ENCODE measurements at regions not wholly inside any gene's neighbourhood (a gene's known extent, or its start where the extent isn't known, plus 50 kb on each side); places are given as distances from the start of the nearest gene placed in this dataset.
A peak's percentile ranks its signal among the peaks of the same experiment; 100 is the strongest.

DNA sequence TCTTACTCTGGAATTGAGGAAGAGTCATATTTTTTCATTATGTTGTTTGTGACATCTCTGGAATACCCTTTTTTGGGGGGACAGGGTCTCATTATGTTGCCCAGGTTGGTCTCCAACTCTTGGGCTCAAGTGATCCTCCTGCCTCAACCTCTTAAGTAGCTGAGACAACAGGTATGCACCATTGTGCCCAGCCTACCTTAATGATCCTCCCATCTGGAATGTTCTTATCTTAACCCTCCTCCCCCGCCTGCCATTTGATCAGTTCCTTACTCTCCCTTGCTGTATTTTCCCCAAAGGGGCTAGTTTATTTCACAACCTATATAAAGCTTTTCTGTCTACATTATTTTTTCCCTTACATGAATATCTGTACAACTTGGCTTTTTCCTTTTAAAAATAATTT, 594.7 kb downstream of the METTL15 start:
- no peak for DNase-seq (ENCODE audit: low spot score)
- no peak overlapping the region for H3K27ac Mint-ChIP-seq (ENCODE audit: unreplicated experiment)
- peaks cover 2% of the 10 kb centered on the region for H3K27me3 Mint-ChIP-seq (ENCODE audit: unreplicated experiment)
- H3K36me3 Mint-ChIP-seq (ENCODE audit: low read depth, unreplicated experiment): no peaks in the 10 kb centered on the region
- peaks cover 10% of the 10 kb centered on the region for H3K4me1 Mint-ChIP-seq (ENCODE audit: unreplicated experiment)
- no peak overlapping the region for H3K4me3 Mint-ChIP-seq (ENCODE audit: unreplicated experiment)
- no peaks in the 10 kb centered on the region for H3K9me3 Mint-ChIP-seq (ENCODE audit: unreplicated experiment)
- TF ChIP-seq, protein P1, sequence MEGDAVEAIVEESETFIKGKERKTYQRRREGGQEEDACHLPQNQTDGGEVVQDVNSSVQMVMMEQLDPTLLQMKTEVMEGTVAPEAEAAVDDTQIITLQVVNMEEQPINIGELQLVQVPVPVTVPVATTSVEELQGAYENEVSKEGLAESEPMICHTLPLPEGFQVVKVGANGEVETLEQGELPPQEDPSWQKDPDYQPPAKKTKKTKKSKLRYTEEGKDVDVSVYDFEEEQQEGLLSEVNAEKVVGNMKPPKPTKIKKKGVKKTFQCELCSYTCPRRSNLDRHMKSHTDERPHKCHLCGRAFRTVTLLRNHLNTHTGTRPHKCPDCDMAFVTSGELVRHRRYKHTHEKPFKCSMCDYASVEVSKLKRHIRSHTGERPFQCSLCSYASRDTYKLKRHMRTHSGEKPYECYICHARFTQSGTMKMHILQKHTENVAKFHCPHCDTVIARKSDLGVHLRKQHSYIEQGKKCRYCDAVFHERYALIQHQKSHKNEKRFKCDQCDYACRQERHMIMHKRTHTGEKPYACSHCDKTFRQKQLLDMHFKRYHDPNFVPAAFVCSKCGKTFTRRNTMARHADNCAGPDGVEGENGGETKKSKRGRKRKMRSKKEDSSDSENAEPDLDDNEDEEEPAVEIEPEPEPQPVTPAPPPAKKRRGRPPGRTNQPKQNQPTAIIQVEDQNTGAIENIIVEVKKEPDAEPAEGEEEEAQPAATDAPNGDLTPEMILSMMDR (IDR thresholded peaks at IDR 0.05; ENCODE audit: unreplicated experiment): no peak

DNA sequence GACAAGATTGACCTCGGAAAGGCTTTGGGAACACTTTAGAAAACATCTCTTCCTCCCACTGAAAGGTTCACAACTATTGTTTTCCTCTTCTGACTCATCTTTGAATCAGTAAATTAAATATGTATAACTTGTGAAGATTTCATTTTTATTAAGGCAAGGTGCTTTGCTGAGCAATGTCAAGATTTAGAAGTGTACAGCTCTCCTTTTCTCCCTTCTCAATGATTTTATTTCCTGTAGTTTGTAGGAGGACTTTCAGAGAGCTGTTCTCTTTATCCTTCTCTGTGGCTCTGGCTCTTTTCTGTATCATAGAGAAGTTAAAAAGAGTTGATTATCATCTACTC, 594.2 kb downstream of the METTL15 start:
- H3K27ac Mint-ChIP-seq (ENCODE audit: unreplicated experiment): no peak overlapping the region
- no peaks in the 10 kb centered on the region for H3K36me3 Mint-ChIP-seq (ENCODE audit: low read depth, unreplicated experiment)
- H3K4me1 Mint-ChIP-seq (ENCODE audit: unreplicated experiment): peaks cover 11% of the 10 kb centered on the region
- DNase-seq (ENCODE audit: low spot score): no peak
- H3K9me3 Mint-ChIP-seq (ENCODE audit: unreplicated experiment): no peaks in the 10 kb centered on the region
- no peak overlapping the region for H3K4me3 Mint-ChIP-seq (ENCODE audit: unreplicated experiment)
- TF ChIP-seq, protein P1 (IDR thresholded peaks at IDR 0.05; ENCODE audit: unreplicated experiment): no peak
- peaks cover 2% of the 10 kb centered on the region for H3K27me3 Mint-ChIP-seq (ENCODE audit: unreplicated experiment)

DNA sequence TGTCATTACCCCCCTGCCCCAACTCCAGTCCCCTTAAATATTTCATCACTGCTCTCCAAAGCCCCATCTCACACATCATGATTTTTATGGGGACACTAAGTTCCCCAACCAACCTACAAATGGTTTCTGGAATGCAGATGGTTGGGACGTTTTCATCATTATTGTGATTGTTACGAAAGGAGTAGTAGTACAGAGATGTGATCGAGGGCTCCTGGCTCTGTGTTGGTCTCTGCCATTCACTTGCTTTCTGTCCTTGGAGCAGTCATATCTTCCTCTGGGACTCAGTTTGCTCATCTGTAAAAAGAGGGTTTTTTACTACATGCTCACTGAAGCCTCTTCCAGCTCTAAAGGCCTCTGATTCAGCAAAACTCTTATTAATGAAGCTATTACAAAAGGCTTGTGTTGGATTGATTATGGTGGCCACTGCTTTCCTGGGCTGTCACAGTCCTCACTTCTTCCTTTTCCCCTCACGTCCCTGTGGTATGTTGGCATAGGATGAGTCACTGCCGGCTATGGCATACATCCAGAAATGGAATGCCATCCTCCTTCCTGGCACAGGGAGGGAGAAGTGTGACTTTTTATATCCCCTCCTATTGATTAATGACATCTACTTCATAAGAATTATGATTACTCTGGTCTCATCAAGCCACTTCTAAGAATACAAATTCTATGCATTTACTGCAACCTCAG, 593.7 kb downstream of the METTL15 start:
- Mint-ChIP-seq H3K4me1 (ENCODE audit: unreplicated experiment) (peaks cover 12% of the 10 kb centered on the region), H3K36me3 (ENCODE audit: low read depth, unreplicated experiment) (no peaks in the 10 kb centered on the region), H3K27ac (ENCODE audit: unreplicated experiment) (no peak overlapping the region), H3K27me3 (ENCODE audit: unreplicated experiment) (peaks cover 2% of the 10 kb centered on the region), H3K9me3 (ENCODE audit: unreplicated experiment) (no peaks in the 10 kb centered on the region), H3K4me3 (ENCODE audit: unreplicated experiment) (no peak overlapping the region)
- TF ChIP-seq, protein P1 (IDR thresholded peaks at IDR 0.05; ENCODE audit: unreplicated experiment): no peak
- no peak for DNase-seq (ENCODE audit: low spot score)

DNA sequence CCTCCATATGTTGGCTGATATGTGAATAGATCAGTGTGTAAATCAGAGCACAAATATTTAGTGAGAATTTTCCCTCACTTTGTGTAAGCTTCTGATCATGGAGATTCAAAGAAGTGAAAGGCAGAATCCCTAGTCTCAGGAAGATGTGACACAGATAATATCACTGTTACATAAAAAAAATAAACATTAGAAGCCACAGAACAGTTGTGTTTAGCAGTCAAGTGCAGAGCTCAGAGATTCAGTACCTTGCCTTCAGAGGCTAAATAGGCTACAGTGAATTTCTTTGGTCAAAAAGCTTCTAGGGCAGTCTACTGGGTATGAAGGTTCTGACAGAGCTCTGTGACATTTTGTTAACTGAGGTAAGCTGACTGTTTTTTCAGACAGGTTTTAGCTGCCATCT, 591.5 kb downstream of the METTL15 start:
- TF ChIP-seq, protein P1 (IDR thresholded peaks at IDR 0.05; ENCODE audit: unreplicated experiment): no peak
- Mint-ChIP-seq H3K9me3 (ENCODE audit: unreplicated experiment) (no peaks in the 10 kb centered on the region), H3K36me3 (ENCODE audit: low read depth, unreplicated experiment) (no peaks in the 10 kb centered on the region), H3K4me1 (ENCODE audit: unreplicated experiment) (peaks cover 12% of the 10 kb centered on the region), H3K27ac (ENCODE audit: unreplicated experiment) (no peak overlapping the region), H3K4me3 (ENCODE audit: unreplicated experiment) (no peak overlapping the region), H3K27me3 (ENCODE audit: unreplicated experiment) (peaks cover 2% of the 10 kb centered on the region)
- no peak for DNase-seq (ENCODE audit: low spot score)

DNA sequence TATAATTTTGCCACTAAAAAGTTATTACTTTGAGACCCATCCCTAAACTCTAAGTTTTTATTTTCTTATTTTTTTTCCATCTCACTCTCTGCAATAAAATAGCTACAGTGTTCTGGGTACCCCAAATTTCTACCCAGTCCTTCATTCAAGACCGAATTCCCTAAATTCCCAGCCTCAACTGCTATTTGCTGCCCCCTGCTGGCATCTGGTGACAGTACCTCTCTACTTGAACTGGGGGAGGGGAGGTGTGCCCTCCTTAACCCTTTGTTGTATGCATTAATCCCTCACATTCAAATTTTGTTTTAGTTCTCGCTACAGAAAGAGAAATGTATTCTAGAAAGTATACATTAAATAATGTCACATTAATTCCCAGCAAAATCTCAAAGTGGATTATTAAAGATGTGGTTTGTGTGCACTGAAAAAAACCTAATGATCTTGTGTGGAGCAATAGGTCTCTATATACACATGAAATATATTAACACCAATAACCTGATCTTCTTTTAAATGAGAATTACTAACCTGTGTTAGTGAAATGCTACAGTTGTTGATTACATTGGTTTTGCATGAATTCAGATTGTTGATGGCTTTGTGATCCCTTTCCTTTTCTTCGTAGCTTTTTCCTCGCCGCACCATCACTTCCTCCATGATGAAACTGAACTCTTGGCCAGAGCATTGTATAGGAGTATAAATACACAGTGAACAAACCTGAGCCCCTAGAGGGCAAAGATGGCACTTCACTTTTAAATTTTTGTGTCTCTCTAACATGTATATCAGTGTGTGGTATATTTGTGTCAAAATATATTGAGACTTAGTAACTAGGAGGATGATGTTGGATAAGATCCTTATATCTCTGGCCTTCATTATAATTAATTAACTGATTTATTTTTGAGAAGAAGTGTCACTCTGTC, 590.0 kb downstream of the METTL15 start:
- DNase-seq (ENCODE audit: low spot score): peak; percentile 75
- H3K36me3 Mint-ChIP-seq (ENCODE audit: low read depth, unreplicated experiment): no peaks in the 10 kb centered on the region
- H3K4me1 Mint-ChIP-seq (ENCODE audit: unreplicated experiment): peaks cover 4% of the 10 kb centered on the region
- peaks cover 2% of the 10 kb centered on the region for H3K27me3 Mint-ChIP-seq (ENCODE audit: unreplicated experiment)
- H3K4me3 Mint-ChIP-seq (ENCODE audit: unreplicated experiment): no peak overlapping the region
- no peaks in the 10 kb centered on the region for H3K9me3 Mint-ChIP-seq (ENCODE audit: unreplicated experiment)
- TF ChIP-seq, protein P1 (IDR thresholded peaks at IDR 0.05; ENCODE audit: unreplicated experiment): peak; percentile 91
- no peak overlapping the region for H3K27ac Mint-ChIP-seq (ENCODE audit: unreplicated experiment)

Measured in endothelial cell (in vitro differentiated cells).